SU-DHL-6 (cell line): ENCODE measurements at regions not wholly inside any gene's neighbourhood (a gene's known extent, or its start where the extent isn't known, plus 50 kb on each side); places are given as distances from the start of the nearest gene placed in this dataset.

Experiments
- H2AFZ ChIP-seq: fragments of 200-600 bp; sonication (generic); 2 replicates; pipeline ENCODE4 v1.6.1; 2014; ENCODE audit warnings: low read depth, mild to moderate bottlenecking, moderate library complexity, mixed read lengths, antibody characterized with exemption, low read length; ENCODE audit not compliant: severe bottlenecking
- H3F3A ChIP-seq: fragments of 200-600 bp; shearing (Covaris generic); 2 replicates; pipeline ENCODE4 v1.6.0; 2016; ENCODE audit warnings: antibody characterized with exemption, mild to moderate bottlenecking; ENCODE audit not compliant: insufficient read depth
- H3K27ac ChIP-seq: fragments of 200-600 bp; sonication (generic); 2 replicates; pipeline ENCODE4 v1.5.1; 2016; ENCODE audit warnings: low read depth, mild to moderate bottlenecking, low read length, moderate library complexity, mixed read lengths
- H3K27me3 ChIP-seq: fragments of 200-600 bp; sonication (generic), shearing (Covaris generic); 2 replicates; pipeline ENCODE4 v1.6.0; 2014; ENCODE audit warnings: mild to moderate bottlenecking, low read length
- H3K36me3 ChIP-seq: fragments of 200-600 bp; sonication (generic); 2 replicates; pipeline ENCODE4 v1.6.1; 2014; ENCODE audit warnings: mild to moderate bottlenecking, low read length, mixed read lengths
- H3K4me2 ChIP-seq: fragments of 300-600, 200-600 bp; shearing (Covaris generic), sonication (generic); 2 replicates; pipeline ENCODE4 v1.6.0; 2014; ENCODE audit warnings: low read length, low read depth, mild to moderate bottlenecking; ENCODE audit not compliant: poor library complexity, severe bottlenecking
- H3K4me3 ChIP-seq: fragments of 200-600 bp; sonication (generic); 2 replicates; pipeline ENCODE4 v1.5.1; 2014; ENCODE audit warnings: antibody characterized with exemption, low read length, mild to moderate bottlenecking, mixed read lengths; ENCODE audit not compliant: insufficient read depth, poor library complexity, severe bottlenecking
- H3K79me2 ChIP-seq: fragments of 200-600 bp; sonication (generic); 2 replicates; pipeline ENCODE4 v1.6.1; 2014; ENCODE audit warnings: mild to moderate bottlenecking, low read length, moderate library complexity; ENCODE audit not compliant: insufficient read depth
- H3K9ac ChIP-seq: fragments of 200-600 bp; sonication (generic); 2 replicates; pipeline ENCODE4 v1.7.0; 2014; ENCODE audit warnings: mild to moderate bottlenecking, low read length
- H3K9me2 ChIP-seq: fragments of 200-600 bp; sonication (generic); replicated peaks from 2 replicates; pipeline ENCODE4 v1.6.1; 2014; ENCODE audit warnings: low read length; ENCODE audit not compliant: insufficient read depth
- H3K9me3 ChIP-seq: fragments of 200-600 bp; sonication (generic); 2 replicates; pipeline ENCODE4 v1.6.1; 2014; ENCODE audit warnings: low read length, mixed read lengths; ENCODE audit not compliant: insufficient read depth
- H4K20me1 ChIP-seq: fragments of 200-600 bp; sonication (generic); 2 replicates; pipeline ENCODE4 v1.6.1; 2014; ENCODE audit warnings: low read depth, mild to moderate bottlenecking, antibody characterized with exemption, low read length, moderate library complexity, mixed read lengths
- EZH2phosphoT487 ChIP-seq: fragments of 200-600 bp; sonication (generic), shearing (Covaris generic); conservative IDR thresholded peaks from 2 replicates; pipeline ENCODE4 v1.6.1; 2018; ENCODE audit warnings: mild to moderate bottlenecking, antibody characterized with exemption, low read length, moderate library complexity, mixed read lengths
- TF ChIP-seq, protein P1 (sequence below): fragments of 200-600 bp; sonication (generic); IDR thresholded peaks from one replicate; pipeline ENCODE4 v1.5.1; 2017; ENCODE audit warnings: antibody characterized with exemption, mild to moderate bottlenecking, low read length, moderate library complexity; ENCODE audit not compliant: insufficient read depth, poor library complexity, severe bottlenecking

DNA sequence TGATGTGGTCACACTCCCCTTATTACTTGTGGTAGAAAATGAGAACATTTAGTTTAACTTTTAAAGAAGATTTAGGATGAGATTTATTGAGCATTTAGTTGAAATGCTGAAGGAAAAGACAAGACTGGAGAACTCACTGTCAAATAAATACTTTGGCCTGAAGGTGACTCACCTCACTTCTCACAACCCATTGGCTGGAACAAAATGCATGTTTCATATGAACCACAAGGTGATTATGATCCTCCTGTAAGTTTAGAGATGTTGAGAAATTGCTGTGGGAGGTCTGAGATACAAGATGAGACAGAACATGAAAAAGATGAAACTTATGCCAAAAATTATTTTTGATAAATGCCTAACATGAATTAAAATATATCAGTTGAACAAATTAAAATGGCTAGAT is 1004.5 kb downstream of the SOCS6 start:
- no peak overlapping the region for H2AFZ ChIP-seq
- H4K20me1 ChIP-seq = no peaks in the 10 kb centered on the region
- H3K79me2 ChIP-seq = no peaks in the 10 kb centered on the region
- TF ChIP-seq EZH2phosphoT487 = no peak
- TF ChIP-seq, protein P1, sequence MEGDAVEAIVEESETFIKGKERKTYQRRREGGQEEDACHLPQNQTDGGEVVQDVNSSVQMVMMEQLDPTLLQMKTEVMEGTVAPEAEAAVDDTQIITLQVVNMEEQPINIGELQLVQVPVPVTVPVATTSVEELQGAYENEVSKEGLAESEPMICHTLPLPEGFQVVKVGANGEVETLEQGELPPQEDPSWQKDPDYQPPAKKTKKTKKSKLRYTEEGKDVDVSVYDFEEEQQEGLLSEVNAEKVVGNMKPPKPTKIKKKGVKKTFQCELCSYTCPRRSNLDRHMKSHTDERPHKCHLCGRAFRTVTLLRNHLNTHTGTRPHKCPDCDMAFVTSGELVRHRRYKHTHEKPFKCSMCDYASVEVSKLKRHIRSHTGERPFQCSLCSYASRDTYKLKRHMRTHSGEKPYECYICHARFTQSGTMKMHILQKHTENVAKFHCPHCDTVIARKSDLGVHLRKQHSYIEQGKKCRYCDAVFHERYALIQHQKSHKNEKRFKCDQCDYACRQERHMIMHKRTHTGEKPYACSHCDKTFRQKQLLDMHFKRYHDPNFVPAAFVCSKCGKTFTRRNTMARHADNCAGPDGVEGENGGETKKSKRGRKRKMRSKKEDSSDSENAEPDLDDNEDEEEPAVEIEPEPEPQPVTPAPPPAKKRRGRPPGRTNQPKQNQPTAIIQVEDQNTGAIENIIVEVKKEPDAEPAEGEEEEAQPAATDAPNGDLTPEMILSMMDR = no peak
- H3K36me3 ChIP-seq = no peaks in the 10 kb centered on the region
- no peak overlapping the region for H3K27ac ChIP-seq
- H3F3A ChIP-seq = no peaks in the 10 kb centered on the region
- no peak overlapping the region for H3K4me3 ChIP-seq
- no peak overlapping the region for H3K4me2 ChIP-seq
- no peaks in the 10 kb centered on the region for H3K27me3 ChIP-seq
- H3K9ac ChIP-seq = no peak overlapping the region
- H3K9me3 ChIP-seq = no peaks in the 10 kb centered on the region
- no peaks in the 10 kb centered on the region for H3K9me2 ChIP-seq

DNA sequence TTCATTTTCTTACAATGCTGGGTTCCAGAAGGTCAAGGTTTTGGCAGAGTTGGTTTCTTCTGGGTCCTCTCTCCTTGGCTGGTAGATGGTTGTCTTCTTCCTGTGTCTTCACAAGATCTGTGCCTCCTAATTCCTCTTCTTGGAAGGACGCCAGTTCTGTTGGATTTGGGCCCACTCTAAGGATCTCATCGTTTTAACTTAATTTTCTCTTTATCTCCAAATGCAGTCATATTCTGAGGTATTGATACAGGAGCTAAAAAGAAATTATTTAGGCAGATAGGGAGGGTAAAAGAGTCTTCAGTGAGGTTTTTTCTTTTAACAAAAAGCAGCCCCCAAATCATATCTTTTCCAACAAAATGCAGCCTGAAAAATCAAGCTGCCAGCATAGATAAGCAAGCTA is 998.4 kb downstream of the SOCS6 start:
- Histone ChIP-seq H3K79me2 (no peaks in the 10 kb centered on the region), H4K20me1 (no peaks in the 10 kb centered on the region), H3K9ac (no peak overlapping the region), H3K4me3 (no peak overlapping the region), H3K9me3 (no peaks in the 10 kb centered on the region), H3K9me2 (no peaks in the 10 kb centered on the region), H3K36me3 (no peaks in the 10 kb centered on the region), H3K27me3 (no peaks in the 10 kb centered on the region), H3K4me2 (no peak overlapping the region), H3F3A (no peaks in the 10 kb centered on the region), H3K27ac (no peak overlapping the region), H2AFZ (no peak overlapping the region)
- TF ChIP-seq, protein P1 = no peak
- TF ChIP-seq EZH2phosphoT487 = no peak

DNA sequence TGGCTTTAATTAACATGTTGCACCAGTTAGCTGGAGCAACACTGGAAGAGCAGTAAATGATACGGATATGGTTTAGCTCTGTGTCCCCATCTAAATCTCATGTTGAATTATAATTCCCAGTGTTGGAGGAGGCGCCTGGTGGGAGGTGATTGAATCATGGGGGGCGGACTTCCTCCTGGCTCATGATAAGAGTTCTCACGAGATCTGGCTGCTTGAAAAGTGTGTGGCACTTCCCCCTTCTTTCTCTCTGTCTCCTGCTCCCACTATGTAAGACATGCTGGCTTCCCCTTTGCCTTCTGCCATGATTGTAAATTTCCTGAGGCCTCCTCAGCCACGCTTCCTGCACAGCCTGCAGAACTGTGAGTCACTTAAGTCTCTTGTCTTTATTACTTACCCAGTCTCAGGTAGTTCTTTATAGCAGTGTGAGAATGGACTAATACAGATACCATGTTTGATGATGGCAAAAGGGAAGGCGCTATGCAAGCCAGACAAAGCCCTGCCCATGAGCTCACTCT is 963.6 kb downstream of the SOCS6 start:
- H3K4me2 ChIP-seq = no peak overlapping the region

More for the DNA sequence above, 963.6 kb downstream of the SOCS6 start:
- no peak overlapping the region for H2AFZ ChIP-seq
- no peaks in the 10 kb centered on the region for H3K9me3 ChIP-seq
- no peak overlapping the region for H3K4me3 ChIP-seq
- H4K20me1 ChIP-seq = no peaks in the 10 kb centered on the region
- H3K79me2 ChIP-seq = no peaks in the 10 kb centered on the region
- no peak overlapping the region for H3K27ac ChIP-seq
- H3K36me3 ChIP-seq = no peaks in the 10 kb centered on the region
- no peaks in the 10 kb centered on the region for H3K9me2 ChIP-seq
- TF ChIP-seq, protein P1 = no peak
- no peak for TF ChIP-seq EZH2phosphoT487
- H3K9ac ChIP-seq = no peak overlapping the region
- no peaks in the 10 kb centered on the region for H3K27me3 ChIP-seq
- H3F3A ChIP-seq = no peaks in the 10 kb centered on the region
